Kidney (tissue), 13 donors: ENCODE measurements at regions not wholly inside any gene's neighbourhood (a gene's known extent, or its start where the extent isn't known, plus 50 kb on each side); places are given as distances from the start of the nearest gene placed in this dataset.
A peak's percentile ranks its signal among the peaks of the same experiment; 100 is the strongest.

Experiments
- DNase-seq, 5 donors: peaks; one replicate each; pipeline ENCODE4 v3.0.0-alpha.2; 2013 to 2020
- FAIRE-seq: peaks from 2 replicates; lab custom pipeline; 2012; peaks lifted over from hg19 to GRCh38; lab: Jason Lieb, UNC
- H3K27ac ChIP-seq, 2 donors: one replicate each; pipeline ENCODE4 v1.7.0; 2013; ENCODE audit warnings: low read depth in 2 of 2, low read length in 2 of 2, inconsistent platforms in 1 of 2
- H3K27me3 ChIP-seq: one replicate; pipeline ENCODE4 v1.7.1; 2013; ENCODE audit warnings: low read length, inconsistent platforms; ENCODE audit not compliant: control insufficient read depth, insufficient read depth
- H3K36me3 ChIP-seq, 3 donors: one replicate each; pipeline versions ENCODE4 v1.7.0 to v1.7.1; 2013; ENCODE audit warnings: low read length in 3 of 3, control low read depth in 1 of 3, inconsistent platforms in 1 of 3; ENCODE audit not compliant: insufficient read depth in 3 of 3, control insufficient read depth in 2 of 3
- H3K4me1 ChIP-seq, 3 donors: one replicate each; pipeline versions ENCODE4 v1.7.0 to v1.7.1; 2013; ENCODE audit warnings: low read length in 3 of 3, inconsistent platforms in 1 of 3, low read depth in 1 of 3; ENCODE audit not compliant: control insufficient read depth in 2 of 3, insufficient read depth in 2 of 3
- H3K4me3 ChIP-seq, 3 donors: one replicate each; pipeline versions ENCODE4 v1.7.0 to v1.8.1; 2013; ENCODE audit warnings: low read length in 3 of 3, control low read depth in 1 of 3, inconsistent platforms in 1 of 3
- H3K9ac ChIP-seq, 3 donors: one replicate each; pipeline versions ENCODE4 v1.7.0 to v1.7.1; 2013; ENCODE audit warnings: low read length in 3 of 3, control low read depth in 1 of 3, inconsistent platforms in 1 of 3
- H3K9me3 ChIP-seq, 3 donors: one replicate each; pipeline versions ENCODE4 v1.7.0 to v1.7.1; 2013; ENCODE audit warnings: low read length in 3 of 3, control low read depth in 1 of 3, inconsistent platforms in 1 of 3; ENCODE audit not compliant: control insufficient read depth in 2 of 3, insufficient read depth in 1 of 3
- intact Hi-C: fragments of 100-400 bp; cut with DNase I; formaldehyde crosslinking; loops from one replicate; pipeline ENCODE4 v1.11.1; 2022
- TF ChIP-seq, protein P1 (sequence below): IDR thresholded peaks from 3 replicates; pipeline ENCODE4 v1.5.1; 2012; ENCODE audit warnings: mild to moderate bottlenecking, moderate library complexity, borderline replicate concordance; ENCODE audit not compliant: insufficient read depth; ENCODE audit errors: extremely low read depth
- donor health status: control.
- donor health status: control.
- donor health status: control.
- donor health status: control.
- donor health status: control.
- donor health status: DM: yes; HTN: yes; CAD: no.
- donor health status: Normal renal cell carcinoma (clear cell type).

DNA sequence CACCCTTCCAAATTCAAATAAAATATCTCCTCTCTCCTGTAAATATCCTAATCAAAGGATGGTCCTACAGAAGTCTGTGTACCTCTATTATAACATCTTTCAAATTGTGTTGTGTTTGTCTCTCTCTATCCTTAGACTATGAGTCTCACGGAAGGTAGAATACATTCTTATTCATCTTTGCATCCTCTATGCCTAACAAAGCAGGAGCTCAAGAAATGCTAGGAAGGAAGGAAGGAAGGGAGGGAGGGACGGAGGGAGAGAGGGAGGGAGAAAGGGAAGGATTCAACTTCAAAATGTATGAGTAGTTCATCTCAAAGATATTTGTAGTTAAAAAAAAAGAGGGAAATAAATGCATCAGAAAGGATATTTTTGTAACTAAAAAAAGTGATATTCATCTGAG is 150.0 kb downstream of the RTP4 start:
- intact Hi-C loops: no loop called here

DNA sequence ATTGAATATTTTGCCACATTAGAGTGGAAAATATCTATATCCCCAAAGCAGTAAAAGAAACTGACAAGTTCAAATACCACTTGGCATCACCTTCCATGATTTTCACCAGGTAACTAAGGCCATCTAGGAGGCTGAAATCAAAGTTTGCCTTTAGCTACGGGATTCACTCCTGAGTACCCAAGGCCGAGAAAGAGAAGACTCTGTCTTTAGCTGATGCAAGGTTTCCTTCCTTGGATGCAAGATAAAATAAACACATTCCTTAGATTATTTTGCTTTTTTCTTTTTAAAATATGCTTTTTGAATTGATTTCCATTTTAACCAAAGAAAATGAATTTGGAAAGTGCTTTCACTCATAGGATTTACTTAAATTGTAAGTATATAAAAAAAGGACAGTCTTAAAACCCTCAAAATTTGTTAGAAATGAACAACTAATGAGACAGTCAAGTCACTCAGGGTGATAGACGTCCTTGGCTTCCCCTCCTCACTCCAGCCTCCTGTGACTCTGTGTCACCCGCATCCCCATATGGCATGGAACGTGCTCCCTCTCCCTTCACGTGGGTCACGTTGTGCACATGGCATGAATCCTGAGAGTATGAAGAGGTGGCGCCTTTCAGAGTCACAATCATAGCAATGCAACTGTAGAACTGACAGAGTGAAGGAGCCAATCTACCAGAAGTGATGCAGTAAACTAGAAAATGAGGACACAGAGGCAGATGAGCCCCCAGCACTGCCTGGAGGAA is 148.4 kb downstream of the RTP4 start:
- no peaks in the 10 kb centered on the region for H3K4me1 ChIP-seq
- H3K27me3 ChIP-seq: no peaks in the 10 kb centered on the region
- intact Hi-C loops: no loop called here
- FAIRE-seq (no peak), DNase-seq (no peak)
- no peak overlapping the region for H3K9ac ChIP-seq
- peaks cover 0 to 7% (median 0%) of the 10 kb centered on the region in 3 donors for H3K9me3 ChIP-seq
- H3K4me3 ChIP-seq: no peak overlapping the region
- H3K27ac ChIP-seq: no peak overlapping the region
- H3K36me3 ChIP-seq: no peaks in the 10 kb centered on the region
- TF ChIP-seq, protein P1, sequence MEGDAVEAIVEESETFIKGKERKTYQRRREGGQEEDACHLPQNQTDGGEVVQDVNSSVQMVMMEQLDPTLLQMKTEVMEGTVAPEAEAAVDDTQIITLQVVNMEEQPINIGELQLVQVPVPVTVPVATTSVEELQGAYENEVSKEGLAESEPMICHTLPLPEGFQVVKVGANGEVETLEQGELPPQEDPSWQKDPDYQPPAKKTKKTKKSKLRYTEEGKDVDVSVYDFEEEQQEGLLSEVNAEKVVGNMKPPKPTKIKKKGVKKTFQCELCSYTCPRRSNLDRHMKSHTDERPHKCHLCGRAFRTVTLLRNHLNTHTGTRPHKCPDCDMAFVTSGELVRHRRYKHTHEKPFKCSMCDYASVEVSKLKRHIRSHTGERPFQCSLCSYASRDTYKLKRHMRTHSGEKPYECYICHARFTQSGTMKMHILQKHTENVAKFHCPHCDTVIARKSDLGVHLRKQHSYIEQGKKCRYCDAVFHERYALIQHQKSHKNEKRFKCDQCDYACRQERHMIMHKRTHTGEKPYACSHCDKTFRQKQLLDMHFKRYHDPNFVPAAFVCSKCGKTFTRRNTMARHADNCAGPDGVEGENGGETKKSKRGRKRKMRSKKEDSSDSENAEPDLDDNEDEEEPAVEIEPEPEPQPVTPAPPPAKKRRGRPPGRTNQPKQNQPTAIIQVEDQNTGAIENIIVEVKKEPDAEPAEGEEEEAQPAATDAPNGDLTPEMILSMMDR: no peak

More for the DNA sequence above, 150.0 kb downstream of the RTP4 start:
- no peak overlapping the region for H3K9ac ChIP-seq
- FAIRE-seq (no peak), DNase-seq (no peak)
- no peak overlapping the region for H3K4me3 ChIP-seq
- H3K36me3 ChIP-seq: no peaks in the 10 kb centered on the region
- H3K27ac ChIP-seq: no peak overlapping the region
- H3K27me3 ChIP-seq: no peaks in the 10 kb centered on the region
- no peaks in the 10 kb centered on the region for H3K9me3 ChIP-seq
- TF ChIP-seq, protein P1: no peak
- no peaks in the 10 kb centered on the region for H3K4me1 ChIP-seq

DNA sequence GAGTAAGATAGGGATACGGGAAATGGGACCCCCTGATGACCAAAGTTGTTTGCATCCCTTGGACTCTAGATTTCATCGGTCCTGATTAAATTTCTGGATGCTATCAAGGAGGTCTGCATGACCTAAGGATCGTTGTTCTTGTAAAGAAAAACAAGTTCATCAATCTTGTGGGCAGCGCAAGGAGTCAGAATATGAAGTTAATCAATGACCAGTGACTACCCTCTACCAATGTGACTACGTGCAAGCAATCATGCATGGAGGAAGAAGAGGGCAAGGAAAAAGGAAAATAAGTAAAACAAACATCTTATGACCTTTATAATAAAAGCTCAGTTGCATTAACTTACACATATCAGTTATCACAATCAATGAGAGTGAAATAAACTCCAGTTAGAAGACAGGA is 139.7 kb downstream of the RTP4 start:
- FAIRE-seq: no peak
- DNase-seq: peak in 2 of 5 donors; percentile 19 to 28
- Histone ChIP-seq H3K9me3 (peaks cover 0 to 7% (median 0%) of the 10 kb centered on the region in 3 donors), H3K4me3 (peak overlapping the region in 2 of 3 donors; percentile 13 to 14), H3K27ac (peak overlapping the region in 1 of 2 donors; percentile 65), H3K4me1 (peaks cover 0 to 4% (median 4%) of the 10 kb centered on the region in 3 donors), H3K36me3 (no peaks in the 10 kb centered on the region), H3K27me3 (no peaks in the 10 kb centered on the region), H3K9ac (no peak overlapping the region)
- intact Hi-C loops: no loop called here
- TF ChIP-seq, protein P1: no peak
